ENCODE measurements at regions not wholly inside any gene's neighbourhood (a gene's known extent, or its start where the extent isn't known, plus 50 kb on each side); places are given as distances from the start of the nearest gene placed in this dataset.

DNA sequence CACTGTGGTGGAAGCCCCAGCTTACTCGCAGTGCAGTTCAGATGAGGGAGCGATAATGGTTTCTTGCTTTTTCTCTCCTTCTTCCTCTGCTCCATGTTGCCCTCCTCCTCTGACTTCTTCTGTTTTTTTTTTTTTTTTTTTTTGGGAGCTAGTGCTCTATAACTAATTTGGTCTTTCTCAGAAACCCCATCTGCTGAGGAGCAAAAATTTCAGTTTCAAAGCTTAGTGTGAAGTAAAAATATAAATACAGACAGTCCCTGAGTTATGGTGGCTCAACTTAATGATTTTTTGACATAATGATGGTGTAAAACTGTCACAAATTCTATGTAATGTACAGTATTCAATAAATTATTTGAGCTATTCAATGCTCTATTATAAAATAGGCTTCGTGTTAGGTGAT is 120.7 kb downstream of the TBX19 start:
- TF ChIP-seq CTCF (IDR thresholded peaks at IDR 0.05) (no peak), POLR2A (IDR thresholded peaks at IDR 0.05) (no peak)
